A673 (cell line): ENCODE measurements at regions not wholly inside any gene's neighbourhood (a gene's known extent, or its start where the extent isn't known, plus 50 kb on each side); places are given as distances from the start of the nearest gene placed in this dataset.

Source experiments
- CTCF ChIP-seq: fragments of 300-800, 200-600 bp; sonication (generic); conservative IDR thresholded peaks from 2 replicates; pipeline ENCODE4 v1.5.1; 2017; ENCODE audit warnings: low read depth, mild to moderate bottlenecking, antibody characterized with exemption, low read length, moderate library complexity, mixed read lengths
- EZH2 ChIP-seq: fragments of 200-600 bp; sonication (generic); IDR thresholded peaks from 2 replicates; pipeline ENCODE4 v1.6.1; 2017; ENCODE audit warnings: borderline replicate concordance, low read depth, mild to moderate bottlenecking, mixed read lengths, antibody characterized with exemption, low read length; ENCODE audit not compliant: poor library complexity, severe bottlenecking

- TF ChIP-seq CTCF (no peak), EZH2 (no peak)
Observed at GRCh38 chr12:87820524-87821202, 208.5 kb downstream of the C12orf50 start.
